Endodermal cell (in vitro differentiated cells): ENCODE measurements at regions not wholly inside any gene's neighbourhood (a gene's known extent, or its start where the extent isn't known, plus 50 kb on each side); places are given as distances from the start of the nearest gene placed in this dataset.

Experiments
- DNase-seq: peaks from one replicate; pipeline ENCODE4 v3.0.0-alpha.2; 2017
- H3K27ac ChIP-seq: 2 replicates; pipeline ENCODE4 v1.5.1; 2013; ENCODE audit warnings: mild to moderate bottlenecking, low read depth, low read length, moderate library complexity
- H3K27me3 ChIP-seq: 2 replicates; pipeline ENCODE4 v1.6.1; 2013; ENCODE audit warnings: mild to moderate bottlenecking, low read length, moderate library complexity; ENCODE audit not compliant: insufficient read depth, control insufficient read depth, poor library complexity, severe bottlenecking
- H3K36me3 ChIP-seq: 2 replicates; pipeline ENCODE4 v1.7.0; 2013; ENCODE audit warnings: mild to moderate bottlenecking, low read length, moderate library complexity; ENCODE audit not compliant: control insufficient read depth, insufficient read depth
- H3K4me1 ChIP-seq: one replicate; pipeline ENCODE4 v1.7.0; 2013; ENCODE audit warnings: low read length; ENCODE audit not compliant: control insufficient read depth, insufficient read depth
- H3K4me3 ChIP-seq: 2 replicates; pipeline ENCODE4 v1.5.1; 2013; ENCODE audit warnings: mild to moderate bottlenecking, low read length, moderate library complexity
- H3K9ac ChIP-seq: 2 replicates; pipeline ENCODE4 v1.6.1; 2013; ENCODE audit warnings: mild to moderate bottlenecking, low read length, moderate library complexity; ENCODE audit not compliant: poor library complexity, severe bottlenecking; ENCODE audit errors: extremely low read depth
- H3K9me3 ChIP-seq: 2 replicates; pipeline ENCODE4 v1.6.1; 2013; ENCODE audit warnings: mild to moderate bottlenecking, low read length, moderate library complexity; ENCODE audit not compliant: control insufficient read depth
- H3K27ac Mint-ChIP-seq: 2 replicates; pipeline ENCODE4 v1.8.0; 2020; ENCODE audit warnings: mixed read lengths
- H3K27me3 Mint-ChIP-seq: 2 replicates; pipeline ENCODE4 v1.8.0; 2021; ENCODE audit warnings: mild to moderate bottlenecking, mixed read lengths; ENCODE audit not compliant: insufficient read depth
- H3K36me3 Mint-ChIP-seq: 2 replicates; pipeline ENCODE4 v1.8.0; 2020; ENCODE audit warnings: low read depth, mixed read lengths
- H3K4me1 Mint-ChIP-seq: 2 replicates; pipeline ENCODE4 v1.8.0; 2020; ENCODE audit warnings: mixed read lengths
- H3K4me3 Mint-ChIP-seq: 2 replicates; pipeline ENCODE4 v1.8.0; 2020; ENCODE audit warnings: mild to moderate bottlenecking, moderate library complexity, mixed read lengths
- H3K9me3 Mint-ChIP-seq: 2 replicates; pipeline ENCODE4 v1.8.0; 2020; ENCODE audit warnings: mild to moderate bottlenecking, mixed read lengths
- WGBS, 2 experiments: methylation state at CpG; one replicate each; pipeline versions ENCODE4 v1.1.5 to v1.1.7; 2013; ENCODE audit warnings: missing lambda C conversion rate in 2 of 2, mixed read lengths in 1 of 2; ENCODE audit not compliant: insufficient coverage in 1 of 2, insufficient read length in 1 of 2; 5-methylcytosine and 5-hydroxymethylcytosine counted together
- TF ChIP-seq, protein P1 (sequence below): fragments of 200-600 bp; sonication (generic); conservative IDR thresholded peaks from 2 replicates; pipeline ENCODE4 v1.5.0; 2021; ENCODE audit warnings: antibody characterized with exemption, mild to moderate bottlenecking

GRCh38 chr12:74725154-74725553 is 187.5 kb downstream of the ATXN7L3B start:
- H3K36me3 ChIP-seq, result no peaks in the 10 kb centered on the region
- H3K27me3 ChIP-seq, result no peaks in the 10 kb centered on the region
- Mint-ChIP-seq H3K4me3 (no peak overlapping the region), H3K36me3 (no peaks in the 10 kb centered on the region), H3K4me1 (peaks cover 16% of the 10 kb centered on the region), H3K27me3 (no peaks in the 10 kb centered on the region), H3K27ac (no peak overlapping the region), H3K9me3 (no peaks in the 10 kb centered on the region)
- TF ChIP-seq, protein P1, sequence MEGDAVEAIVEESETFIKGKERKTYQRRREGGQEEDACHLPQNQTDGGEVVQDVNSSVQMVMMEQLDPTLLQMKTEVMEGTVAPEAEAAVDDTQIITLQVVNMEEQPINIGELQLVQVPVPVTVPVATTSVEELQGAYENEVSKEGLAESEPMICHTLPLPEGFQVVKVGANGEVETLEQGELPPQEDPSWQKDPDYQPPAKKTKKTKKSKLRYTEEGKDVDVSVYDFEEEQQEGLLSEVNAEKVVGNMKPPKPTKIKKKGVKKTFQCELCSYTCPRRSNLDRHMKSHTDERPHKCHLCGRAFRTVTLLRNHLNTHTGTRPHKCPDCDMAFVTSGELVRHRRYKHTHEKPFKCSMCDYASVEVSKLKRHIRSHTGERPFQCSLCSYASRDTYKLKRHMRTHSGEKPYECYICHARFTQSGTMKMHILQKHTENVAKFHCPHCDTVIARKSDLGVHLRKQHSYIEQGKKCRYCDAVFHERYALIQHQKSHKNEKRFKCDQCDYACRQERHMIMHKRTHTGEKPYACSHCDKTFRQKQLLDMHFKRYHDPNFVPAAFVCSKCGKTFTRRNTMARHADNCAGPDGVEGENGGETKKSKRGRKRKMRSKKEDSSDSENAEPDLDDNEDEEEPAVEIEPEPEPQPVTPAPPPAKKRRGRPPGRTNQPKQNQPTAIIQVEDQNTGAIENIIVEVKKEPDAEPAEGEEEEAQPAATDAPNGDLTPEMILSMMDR, result no peak
- H3K9ac ChIP-seq, result no peak overlapping the region
- no CpG with 5 or more reads among the region's 1 CpG for WGBS, 2 experiments
- DNase-seq, result no peak
- peaks cover 2% of the 10 kb centered on the region for H3K4me1 ChIP-seq
- H3K9me3 ChIP-seq, result no peaks in the 10 kb centered on the region
- no peak overlapping the region for H3K27ac ChIP-seq
- no peak overlapping the region for H3K4me3 ChIP-seq

GRCh38 chr12:74728006-74728405 is 190.4 kb downstream of the ATXN7L3B start:
- no peak for DNase-seq
- H3K27me3 ChIP-seq, result no peaks in the 10 kb centered on the region
- Mint-ChIP-seq H3K27ac (no peak overlapping the region), H3K36me3 (no peaks in the 10 kb centered on the region), H3K27me3 (no peaks in the 10 kb centered on the region), H3K4me1 (peaks cover under 1% of the 10 kb centered on the region), H3K4me3 (no peak overlapping the region), H3K9me3 (no peaks in the 10 kb centered on the region)
- no peak overlapping the region for H3K4me3 ChIP-seq
- no peak overlapping the region for H3K9ac ChIP-seq
- no peak overlapping the region for H3K27ac ChIP-seq
- no peaks in the 10 kb centered on the region for H3K9me3 ChIP-seq
- H3K4me1 ChIP-seq, result peaks cover under 1% of the 10 kb centered on the region
- no peaks in the 10 kb centered on the region for H3K36me3 ChIP-seq
- TF ChIP-seq, protein P1, result no peak

DNA sequence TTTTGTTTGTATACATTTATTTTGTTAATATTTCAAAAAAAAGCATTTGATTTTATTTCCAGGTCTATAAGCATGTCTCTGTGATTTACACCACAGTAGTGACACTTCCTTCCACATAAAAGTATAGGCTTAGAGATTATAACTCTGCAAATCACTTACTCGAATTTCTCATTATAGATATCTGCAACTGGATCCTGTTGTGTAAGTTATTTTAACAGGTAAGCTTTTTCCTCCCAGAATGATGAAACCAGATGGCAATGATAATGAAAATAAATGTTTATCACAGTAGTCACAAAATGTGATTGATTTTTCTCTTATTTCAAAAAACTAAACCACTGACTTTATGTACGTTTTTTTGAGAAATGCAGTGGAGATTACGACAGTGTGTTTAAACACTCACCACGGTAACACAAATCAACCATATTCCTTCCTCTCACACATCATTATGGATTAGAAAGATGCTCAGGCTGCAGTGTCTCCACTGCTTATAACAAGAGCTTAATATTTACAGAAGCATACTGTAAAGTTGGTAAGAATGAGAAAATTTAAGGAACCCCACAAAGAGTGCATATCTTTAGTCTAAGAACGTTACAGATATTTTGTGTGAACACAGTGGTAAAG is 194.6 kb downstream of the ATXN7L3B start:
- Mint-ChIP-seq H3K9me3 (no peaks in the 10 kb centered on the region), H3K27ac (no peak overlapping the region), H3K4me1 (no peaks in the 10 kb centered on the region), H3K27me3 (no peaks in the 10 kb centered on the region), H3K4me3 (no peak overlapping the region), H3K36me3 (no peaks in the 10 kb centered on the region)
- H3K36me3 ChIP-seq, result no peaks in the 10 kb centered on the region
- H3K27me3 ChIP-seq, result no peaks in the 10 kb centered on the region
- H3K4me1 ChIP-seq, result no peaks in the 10 kb centered on the region
- H3K27ac ChIP-seq, result no peak overlapping the region
- no peaks in the 10 kb centered on the region for H3K9me3 ChIP-seq
- WGBS, 2 experiments, result 94 to 100% methylated on average over 2 to 5 of the region's 5 CpGs
- no peak overlapping the region for H3K4me3 ChIP-seq
- no peak overlapping the region for H3K9ac ChIP-seq
- TF ChIP-seq, protein P1, result no peak
- no peak for DNase-seq
